ENCODE measurements at regions not wholly inside any gene's neighbourhood (a gene's known extent, or its start where the extent isn't known, plus 50 kb on each side); places are given as distances from the start of the nearest gene placed in this dataset.

DNA sequence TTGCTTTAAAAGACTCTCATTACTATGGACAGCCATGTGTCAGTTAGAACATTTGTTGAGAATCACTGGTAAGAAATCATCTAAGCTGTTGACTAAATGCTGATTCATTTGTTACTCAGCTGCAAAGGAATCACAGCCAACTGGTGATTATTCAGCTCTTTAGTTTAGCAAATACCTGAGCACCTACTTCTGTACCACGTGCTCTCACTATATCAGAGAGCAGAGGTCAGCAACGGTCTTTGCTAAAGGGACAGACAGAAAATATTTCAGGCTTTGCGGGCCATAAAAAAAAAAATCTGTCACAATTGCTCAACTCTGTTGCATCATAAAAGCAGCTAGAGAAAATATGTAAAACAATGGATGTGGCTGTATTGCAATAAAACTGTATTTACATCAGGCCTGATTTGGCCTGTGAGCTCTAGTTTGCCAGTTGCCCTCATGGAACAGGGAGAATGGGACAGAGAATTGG, 377.6 kb downstream of the DNAH5 start:
- DNase-seq = no peak

DNA sequence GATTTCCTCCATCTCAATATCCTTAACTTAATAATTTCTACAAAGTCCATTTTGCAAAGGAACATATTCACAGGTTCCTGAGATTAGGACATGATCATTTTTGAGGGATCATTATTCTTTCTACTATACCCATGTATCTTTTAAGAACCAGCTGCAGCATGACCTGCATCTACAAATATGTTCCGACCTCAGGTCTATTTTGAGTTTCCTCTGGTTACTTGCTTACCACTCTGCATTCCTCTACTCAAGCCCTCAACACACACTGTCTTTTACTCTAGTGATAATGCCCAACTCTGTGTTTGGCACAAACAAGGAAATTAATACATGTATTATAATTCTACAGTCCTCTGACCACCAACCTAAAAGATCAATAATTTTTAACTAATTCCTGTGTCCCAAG, 386.1 kb downstream of the DNAH5 start:
- no peak for DNase-seq

DNA sequence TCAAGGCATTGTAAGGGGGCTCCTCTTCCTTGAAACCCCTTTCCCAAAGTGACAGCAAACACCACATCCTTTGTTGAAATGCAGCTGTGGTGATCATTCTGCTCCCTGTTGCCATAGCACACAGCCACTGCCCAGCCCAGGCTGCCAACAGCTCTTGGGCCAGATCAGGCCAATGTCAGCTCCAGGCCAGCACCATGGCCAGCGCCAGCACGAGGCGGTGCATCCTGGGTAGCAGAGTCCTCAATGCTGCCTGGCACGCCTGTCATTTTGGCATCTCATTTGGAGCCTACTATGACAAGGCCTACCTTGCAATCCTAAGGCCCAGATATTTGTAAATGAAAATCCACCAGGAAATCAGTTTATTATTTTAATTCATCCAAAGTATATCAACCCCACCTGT, 390.6 kb downstream of the DNAH5 start:
- DNase-seq = no peak

DNA sequence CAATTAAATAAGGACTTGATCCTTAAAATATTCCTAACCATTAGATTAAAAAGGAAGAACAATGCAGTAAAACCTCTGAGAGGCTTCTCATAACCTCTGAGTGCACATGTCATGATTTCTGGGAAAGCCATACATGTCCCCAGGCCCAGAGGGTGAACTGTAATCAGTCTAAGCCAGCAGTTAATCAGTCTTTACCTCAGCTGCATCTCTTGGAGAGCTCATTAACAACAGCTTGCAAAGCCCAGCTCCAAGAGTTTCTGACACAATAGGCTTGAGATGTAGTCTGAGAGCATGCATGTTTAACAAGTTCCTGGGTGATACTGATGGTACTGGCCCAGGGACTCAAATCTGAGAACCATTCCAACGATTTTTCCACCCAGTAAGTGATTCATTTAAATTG, 392.1 kb downstream of the DNAH5 start:
- no peak for DNase-seq

DNA sequence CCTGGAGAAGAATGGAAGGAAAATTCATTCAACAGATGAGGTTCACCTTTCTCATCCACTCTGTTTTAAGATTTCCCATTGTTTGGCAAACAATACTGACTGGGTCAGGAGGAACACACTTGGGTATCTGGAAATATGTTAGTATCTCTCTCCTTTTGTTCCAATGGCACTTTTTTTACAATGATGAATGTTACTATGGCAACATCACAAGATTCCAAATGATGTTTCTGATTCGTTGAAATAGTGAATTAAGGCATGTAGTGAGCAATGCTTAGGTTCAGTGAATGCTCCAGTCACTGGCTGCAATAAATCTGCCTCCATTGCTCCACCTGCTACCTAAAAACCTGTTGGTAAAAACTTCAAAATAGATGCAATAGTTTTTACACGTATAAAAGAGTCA, 392.8 kb downstream of the DNAH5 start:
- no peak for DNase-seq

DNA sequence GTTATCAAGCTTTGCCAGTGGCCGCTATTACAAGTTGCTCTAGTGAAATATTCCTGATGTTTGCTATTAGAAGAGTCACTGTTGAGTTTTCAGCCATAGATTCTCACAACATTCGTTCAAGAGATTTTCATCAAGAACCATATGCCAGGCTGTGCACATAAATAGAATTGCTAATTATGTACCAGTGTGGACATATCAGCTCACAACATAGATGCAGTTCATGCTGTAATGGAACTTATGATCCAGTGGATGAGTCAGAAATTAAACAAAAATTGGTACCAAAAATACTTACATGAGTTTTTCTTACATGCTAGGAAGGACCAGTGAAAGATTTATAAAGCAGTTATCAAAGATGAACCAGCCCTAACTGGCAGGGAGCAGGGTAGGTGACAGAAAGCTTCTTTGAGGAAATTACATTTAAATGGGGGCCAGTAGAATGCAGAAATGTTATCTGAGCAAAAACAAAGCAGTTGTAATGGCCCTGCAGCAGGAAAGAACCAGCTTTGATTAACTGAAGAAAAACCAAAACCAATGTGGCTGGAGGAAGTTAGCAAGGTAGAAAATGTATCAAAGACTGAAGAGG, 404.2 kb downstream of the DNAH5 start:
- no peak for DNase-seq

DNA sequence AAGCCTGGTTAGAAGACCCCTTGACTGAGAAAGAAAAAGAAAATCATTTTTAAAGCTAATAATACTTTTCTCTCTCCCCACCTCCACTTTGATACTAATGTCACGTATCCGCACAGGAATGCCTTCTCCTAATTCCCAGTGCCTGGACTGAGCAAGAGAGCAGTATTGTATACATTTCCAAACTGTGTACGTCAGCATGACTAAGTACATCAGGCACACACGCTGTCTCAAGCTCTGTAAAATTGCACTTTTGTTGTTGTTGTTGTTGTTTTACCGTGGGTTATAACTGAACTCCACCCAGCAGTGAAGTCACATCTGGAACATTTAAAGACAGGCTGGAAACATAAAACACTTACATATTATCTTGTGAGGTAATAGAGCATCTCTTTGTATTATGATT, 407.6 kb downstream of the DNAH5 start:
- no peak for DNase-seq

DNA sequence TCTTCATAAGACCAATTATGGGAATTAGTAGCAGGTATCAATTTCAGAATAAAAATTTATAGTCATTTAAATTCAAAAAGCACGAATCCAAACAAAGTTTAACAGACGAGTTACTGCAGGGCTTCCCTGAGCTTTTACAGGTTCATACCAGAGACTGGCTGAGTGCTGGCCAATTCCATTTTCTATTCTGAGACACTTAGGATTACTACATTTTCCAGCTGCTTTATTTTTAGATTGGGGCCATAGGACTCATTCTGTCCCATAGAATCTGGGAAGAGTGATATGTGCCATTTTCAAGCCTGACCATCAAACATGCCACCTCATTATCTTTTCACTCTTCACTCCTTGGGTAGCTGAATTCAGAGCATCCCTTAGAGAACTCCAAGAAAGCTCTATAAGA, 410.7 kb downstream of the DNAH5 start:
- DNase-seq = no peak

DNA sequence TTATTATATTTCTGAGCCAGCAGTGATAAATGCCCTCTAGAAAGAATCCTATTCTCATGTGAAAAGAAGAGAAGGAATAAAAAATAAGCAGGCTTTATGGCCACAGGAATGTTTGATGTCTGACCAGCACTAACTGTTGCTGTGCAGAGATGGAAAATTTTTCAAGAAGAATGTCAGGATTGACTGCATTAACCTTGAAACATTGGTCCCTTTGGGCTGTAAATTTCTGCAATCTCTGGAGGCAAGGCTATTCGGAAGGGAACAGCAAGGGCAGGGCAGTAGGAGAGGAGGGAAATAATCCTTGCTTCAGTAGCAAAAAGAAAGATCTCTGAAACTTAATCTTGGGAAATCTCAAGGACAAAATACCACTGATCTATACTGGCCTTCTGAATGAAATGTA, 415.2 kb downstream of the DNAH5 start:
- DNase-seq = no peak

DNA sequence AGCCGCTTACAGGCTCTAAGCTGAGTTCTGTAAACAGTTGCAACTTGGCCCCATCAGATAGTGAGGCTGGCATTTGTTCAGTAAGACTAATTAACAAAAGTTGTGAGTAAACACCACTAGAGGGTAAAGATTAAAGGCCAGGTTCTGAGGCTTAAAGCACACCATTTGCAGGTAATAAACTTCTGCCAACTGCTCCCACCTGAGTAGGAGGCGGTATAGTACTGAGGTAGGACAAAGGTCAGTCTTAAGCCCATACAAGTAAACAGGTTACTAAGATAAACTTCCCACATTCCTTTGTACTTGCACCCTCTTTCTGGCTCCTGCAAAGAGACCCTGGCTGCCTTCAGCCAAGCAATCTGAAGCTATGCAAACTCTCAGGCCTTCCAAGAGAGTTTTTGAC, 419.6 kb downstream of the DNAH5 start:
- DNase-seq = no peak

DNA sequence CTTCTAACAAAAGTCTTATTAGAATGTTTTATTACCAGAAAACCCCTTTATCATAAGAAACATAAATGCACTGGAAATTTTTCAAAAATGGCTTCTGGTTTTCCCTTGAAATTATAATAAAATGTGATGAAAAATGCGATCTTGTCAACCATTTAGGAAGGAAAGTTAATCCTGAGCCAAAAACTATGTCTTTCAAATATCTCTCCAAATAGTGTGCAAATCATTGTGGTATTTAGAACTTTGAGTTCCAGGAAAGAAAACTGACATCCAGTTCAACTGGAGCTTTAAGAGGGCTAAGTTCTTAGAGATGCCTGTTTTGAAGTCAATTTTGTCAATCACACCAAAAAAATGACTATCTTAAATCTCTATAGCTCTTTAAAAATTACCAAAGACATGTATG, 425.4 kb downstream of the DNAH5 start:
- DNase-seq = no peak

DNA sequence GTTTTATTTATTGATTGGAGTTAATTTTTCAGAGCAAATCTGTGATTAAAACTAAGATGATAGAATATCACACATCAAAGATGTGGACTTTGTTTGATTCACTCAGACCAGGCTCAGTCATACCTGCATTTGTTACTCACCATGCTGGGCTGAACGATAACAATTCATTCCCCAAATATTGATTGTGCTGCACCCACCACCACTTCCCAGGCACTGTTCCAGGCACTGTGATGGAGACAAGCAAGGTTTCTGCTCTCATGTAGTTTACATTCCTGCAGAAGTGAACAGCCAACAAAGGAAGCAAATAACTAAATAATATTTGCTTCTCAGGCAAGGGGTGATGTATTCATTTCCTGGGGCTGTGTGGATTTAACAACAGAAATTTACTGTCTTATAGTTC, 428.3 kb downstream of the DNAH5 start:
- DNase-seq = no peak

DNA sequence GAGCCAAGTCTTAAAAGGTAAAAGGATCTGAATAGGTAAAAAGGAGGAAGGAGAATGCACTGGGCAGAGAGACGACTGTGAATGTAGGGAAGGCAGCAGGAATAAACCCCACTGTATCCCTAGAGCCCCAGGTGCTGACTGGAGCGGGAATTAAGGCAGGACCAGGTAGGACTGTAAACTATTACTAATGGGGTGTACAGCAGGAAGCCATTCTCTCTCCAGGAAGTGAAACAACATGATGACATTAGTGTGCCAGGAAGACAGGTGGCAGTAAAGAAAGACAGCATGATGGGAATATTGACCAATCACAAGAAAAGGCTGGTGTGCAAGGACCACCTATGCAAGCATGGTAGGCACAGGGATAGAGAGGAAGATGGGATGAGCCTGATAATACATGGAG, 433.0 kb downstream of the DNAH5 start:
- no peak for DNase-seq

DNA sequence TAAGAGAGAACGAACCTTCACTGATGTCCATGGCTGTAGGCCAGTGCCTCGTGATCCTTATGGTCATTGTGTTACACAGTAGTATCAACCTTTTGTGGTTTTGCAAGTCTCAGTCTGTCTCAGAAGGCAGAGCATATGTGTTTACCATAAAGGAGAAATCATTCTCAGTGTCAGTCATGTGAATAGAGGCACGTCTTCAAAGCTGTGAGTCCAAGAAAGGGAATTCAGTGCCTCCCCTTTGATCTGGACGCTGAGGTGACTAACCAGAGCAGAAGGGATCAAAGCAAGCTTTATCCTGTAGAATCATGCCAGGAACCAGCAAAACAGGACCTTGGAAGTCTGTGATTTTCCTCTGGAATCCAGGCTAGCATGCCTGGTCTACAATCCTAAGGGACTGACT, 433.9 kb downstream of the DNAH5 start:
- no peak for DNase-seq

DNA sequence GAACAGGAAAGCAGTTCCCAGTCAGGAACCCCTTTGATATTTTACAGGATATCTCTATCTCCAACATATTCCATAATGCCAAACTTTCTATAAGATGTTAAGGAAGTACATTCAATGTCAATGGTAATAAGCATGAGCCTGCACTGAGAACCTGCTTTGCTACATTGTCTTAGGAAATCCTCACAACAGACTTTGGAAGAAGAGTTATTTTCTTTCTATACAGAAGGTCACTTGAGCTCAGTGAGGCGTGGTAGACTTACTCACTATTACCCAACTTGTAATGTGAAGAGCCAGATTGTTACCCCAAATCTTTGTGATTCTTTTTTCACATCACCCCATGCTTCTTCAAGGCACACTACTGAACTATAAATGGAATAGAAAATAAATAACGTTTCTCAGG, 435.9 kb downstream of the DNAH5 start:
- DNase-seq = no peak

DNA sequence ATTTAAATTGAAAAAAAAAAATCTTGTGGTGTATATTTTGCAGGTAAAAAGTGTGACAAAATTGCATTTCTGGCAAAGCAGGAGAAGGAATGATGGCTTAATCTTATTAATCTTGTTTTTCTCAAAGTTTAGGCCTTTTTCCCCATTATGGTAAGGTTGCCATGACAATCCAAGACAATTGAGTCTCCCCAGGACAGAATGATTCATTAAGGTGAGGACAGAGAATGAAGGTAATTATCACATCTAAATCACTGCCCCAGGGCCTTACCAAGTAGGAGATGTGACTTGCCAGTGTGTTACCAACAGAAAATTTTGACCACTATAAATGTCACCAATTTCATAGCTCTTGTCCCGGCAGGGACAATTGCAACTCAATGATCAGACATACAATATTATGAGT, 439.2 kb downstream of the DNAH5 start:
- DNase-seq = no peak

DNA sequence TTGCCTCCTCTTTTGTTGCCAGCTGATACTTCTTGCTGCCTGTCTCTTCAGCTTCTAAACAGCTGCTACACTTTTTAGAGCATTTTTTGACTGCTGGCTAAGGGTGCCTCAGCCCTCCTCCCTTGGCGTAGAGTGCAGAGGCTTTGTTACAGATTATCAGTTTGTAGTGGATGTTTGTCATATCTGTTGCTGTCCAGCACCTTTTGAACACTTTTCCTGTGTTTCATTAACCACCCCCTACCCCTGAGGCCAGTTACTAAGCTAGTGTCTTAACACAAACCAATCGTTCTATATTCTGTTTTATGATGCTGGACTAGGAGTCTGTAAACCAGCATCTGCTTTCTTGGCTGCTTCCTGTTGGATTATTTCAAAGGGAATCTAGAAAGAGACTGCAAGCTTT, 441.5 kb downstream of the DNAH5 start:
- no peak for DNase-seq

DNA sequence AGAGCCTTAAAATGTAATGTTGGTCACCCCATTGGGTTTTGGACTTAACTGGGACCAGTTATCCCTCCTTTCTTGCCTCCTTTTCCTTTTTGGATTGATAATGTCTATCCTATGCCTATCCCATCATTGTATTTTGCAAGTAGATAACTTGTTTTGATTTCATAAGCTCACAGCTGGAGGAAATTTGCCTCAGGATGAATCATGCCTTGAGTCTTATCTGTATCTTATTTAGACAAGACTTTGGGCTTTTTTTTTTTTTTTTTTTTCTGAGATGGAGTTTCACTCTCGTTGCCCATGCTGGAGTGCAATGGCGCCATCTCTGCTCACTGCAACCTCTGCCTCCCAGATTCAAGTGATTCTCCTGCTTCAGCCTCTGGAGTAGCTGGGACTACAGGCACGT, 443.3 kb downstream of the DNAH5 start:
- no peak for DNase-seq

DNA sequence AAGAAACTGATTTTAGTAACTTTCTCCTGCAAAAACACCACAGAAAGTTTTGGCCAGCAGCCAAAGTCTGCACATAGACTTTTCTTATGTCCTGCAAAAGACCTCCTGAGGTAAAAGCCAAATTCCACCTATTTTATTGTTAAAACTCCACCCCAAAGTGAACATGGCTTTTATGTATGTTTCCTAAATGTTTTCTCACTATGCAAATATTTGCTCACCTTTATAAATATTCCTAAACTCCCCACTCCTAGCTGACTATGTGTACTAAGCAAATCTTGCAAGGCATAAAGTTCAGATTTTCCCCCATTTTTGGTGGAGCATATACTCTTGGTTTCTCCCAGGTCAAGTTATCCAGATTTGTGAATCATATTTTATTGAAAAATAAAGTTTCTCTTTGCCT, 446.2 kb downstream of the DNAH5 start:
- DNase-seq = no peak

DNA sequence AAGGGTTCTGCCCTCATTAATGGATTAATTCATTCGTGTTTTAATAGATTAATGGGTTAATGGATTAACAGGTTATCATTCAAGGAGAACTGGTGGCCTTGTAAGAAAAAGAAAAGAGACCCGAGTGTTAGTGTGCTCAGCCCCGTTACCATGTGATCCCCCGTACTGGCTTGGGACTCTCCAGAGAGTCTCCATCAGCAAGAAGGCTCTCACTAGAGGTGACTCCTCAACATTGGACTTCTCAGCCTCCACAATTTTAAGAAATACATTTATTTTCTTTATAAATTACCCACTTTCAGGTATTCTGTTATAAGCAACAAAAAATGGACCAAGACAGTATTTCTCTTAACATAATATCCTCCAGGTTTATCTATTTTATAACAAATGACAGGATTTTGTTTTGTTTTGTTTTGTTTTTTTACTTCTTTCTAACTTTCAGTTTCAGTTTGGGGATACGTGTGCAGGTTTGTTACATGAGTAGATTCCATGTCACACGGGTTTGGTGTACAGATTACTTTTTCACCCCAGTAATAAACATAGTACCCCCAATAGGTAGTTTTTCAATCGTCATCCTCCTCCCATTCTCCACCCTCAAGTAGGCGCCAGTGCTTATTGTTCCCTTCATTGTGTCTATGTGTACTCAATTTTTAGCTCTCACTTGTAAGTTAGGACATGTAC, 456.1 kb downstream of the DNAH5 start:
- no peak for DNase-seq

DNA sequence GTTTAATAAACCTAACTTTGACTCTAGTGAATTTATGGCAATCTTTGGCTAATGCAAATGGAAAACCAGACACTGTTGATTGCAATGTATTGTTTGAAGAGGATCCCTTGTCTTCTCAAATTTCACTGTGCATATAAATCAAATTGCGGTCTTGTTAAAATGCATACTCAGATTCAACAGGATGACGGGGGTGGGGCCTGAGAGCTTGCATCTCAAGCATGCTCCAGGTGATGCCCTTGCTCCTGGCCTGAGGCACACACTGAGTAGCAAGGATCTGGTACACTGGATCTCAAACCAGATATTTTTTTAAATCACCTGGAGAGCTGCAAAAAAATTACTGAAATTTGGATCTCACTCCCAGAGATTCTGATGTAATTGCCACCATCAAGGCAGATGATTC, 463.7 kb downstream of the DNAH5 start:
- DNase-seq = peak; percentile 42

DNA sequence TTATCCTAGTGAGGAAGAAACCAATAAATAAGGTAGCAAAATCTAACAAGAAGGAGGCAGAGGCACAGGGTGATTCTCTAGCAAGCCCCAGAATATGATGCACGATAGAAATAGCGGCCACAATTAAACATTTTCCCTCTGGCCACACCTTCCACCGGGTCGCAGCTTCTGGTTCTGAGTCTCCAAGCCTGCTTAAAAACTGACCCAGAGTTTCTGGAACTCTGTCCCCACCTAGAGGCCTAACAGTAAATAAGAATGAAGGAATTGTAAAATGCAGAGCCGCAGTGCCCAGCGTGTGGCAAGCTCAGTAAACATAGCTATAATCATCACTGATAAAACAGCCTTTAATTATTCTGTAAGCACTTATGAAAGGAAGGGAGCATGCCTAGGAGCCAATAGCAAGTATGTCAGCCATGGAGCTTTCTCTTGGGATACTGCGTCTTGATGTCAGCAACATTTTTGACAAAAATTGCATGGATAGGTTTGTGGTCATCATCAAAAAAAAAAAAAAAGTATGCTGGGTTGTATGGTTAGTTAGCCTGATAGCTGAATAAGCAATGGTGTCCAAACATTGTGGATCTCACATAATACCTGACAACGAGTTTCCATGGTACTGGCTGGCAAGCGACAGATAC, 465.5 kb downstream of the DNAH5 start:
- DNase-seq = peak; percentile 87

DNA sequence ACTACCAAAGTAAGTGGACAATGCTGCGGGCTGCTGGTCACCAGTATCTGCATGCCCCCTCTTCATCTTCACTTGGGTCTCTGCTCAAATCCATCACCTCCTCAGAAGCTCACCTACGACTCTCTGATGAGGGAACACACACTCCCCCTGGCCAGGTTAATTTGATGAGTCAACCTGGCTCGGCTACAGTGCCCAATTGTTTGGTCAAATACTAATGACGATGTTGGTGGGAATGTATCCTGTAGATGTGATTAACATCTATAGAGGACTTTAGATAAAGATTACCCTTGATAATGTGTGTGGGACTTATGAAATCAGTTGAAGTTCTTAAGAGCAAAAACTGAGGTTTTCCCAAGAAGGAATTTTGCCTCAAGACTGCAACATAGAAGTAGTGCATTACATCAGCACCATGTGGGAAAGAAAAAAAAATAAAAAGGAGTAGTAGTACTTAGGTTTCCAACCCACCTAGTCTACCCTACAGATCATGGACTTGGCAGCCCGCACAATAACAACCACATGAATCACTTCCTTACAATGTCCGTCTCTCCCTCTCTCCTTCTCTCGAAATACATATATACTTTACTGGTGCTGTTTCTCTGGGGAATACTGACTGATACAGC, 467.3 kb downstream of the DNAH5 start:
- no peak for DNase-seq

DNA sequence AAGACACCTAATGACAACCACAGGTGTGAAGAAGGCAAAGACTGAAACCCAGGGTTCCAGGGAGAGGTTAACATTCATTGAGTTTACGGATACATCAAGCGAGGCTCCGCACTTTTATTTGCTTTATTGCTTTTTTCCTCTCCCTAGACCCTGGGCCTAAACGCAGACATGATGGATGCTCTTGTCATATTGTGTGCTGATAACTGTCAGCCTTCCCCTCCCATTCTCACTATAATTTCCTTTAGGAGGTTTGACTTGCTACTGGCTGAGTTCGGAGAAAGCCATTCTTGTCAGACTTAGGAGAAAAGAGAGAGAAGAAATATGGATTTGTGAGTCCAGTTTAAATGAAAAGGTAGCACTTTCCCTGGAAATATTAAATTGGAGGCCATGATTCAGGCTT, 471.6 kb downstream of the DNAH5 start:
- DNase-seq = no peak
